GM23338 (cell line): ENCODE measurements at regions not wholly inside any gene's neighbourhood (a gene's known extent, or its start where the extent isn't known, plus 50 kb on each side); places are given as distances from the start of the nearest gene placed in this dataset.

Source experiments
- ATAC-seq: fragments of 200-7000 bp; cut with Tn5 transposase; 3 replicates; pipeline ENCODE4 v1.9.1; 2020
- DNase-seq: peaks from one replicate; pipeline ENCODE4 v3.0.0-alpha.2; 2015; ENCODE audit warnings: low spot score
- H2AFZ ChIP-seq: fragments of 200-600 bp; sonication (generic); 2 replicates; pipeline ENCODE4 v1.8.0; 2016; ENCODE audit warnings: antibody characterized with exemption, mild to moderate bottlenecking, moderate library complexity
- H3F3A ChIP-seq: fragments of 200-600 bp; sonication (generic); replicated peaks from 2 replicates; pipeline ENCODE4 v1.8.0; 2017; ENCODE audit warnings: antibody characterized with exemption, mixed run types, low read depth
- H3K27ac ChIP-seq: fragments of 200-600 bp; sonication (generic); 2 replicates; pipeline ENCODE4 v1.6.1; 2016; ENCODE audit warnings: low read depth
- H3K27me3 ChIP-seq: fragments of 200-600 bp; sonication (generic); 2 replicates; pipeline ENCODE4 v1.8.0; 2016; ENCODE audit warnings: mild to moderate bottlenecking, mixed run types, moderate library complexity; ENCODE audit not compliant: insufficient read depth
- H3K36me3 ChIP-seq: fragments of 200-600 bp; sonication (generic); 2 replicates; pipeline ENCODE4 v1.8.0; 2016; ENCODE audit warnings: mild to moderate bottlenecking; ENCODE audit not compliant: insufficient read depth
- H3K4me1 ChIP-seq: fragments of 200-600 bp; sonication (generic); 2 replicates; pipeline ENCODE4 v1.8.0; 2016; ENCODE audit warnings: mild to moderate bottlenecking, moderate library complexity; ENCODE audit not compliant: insufficient read depth
- H3K4me2 ChIP-seq: fragments of 200-600 bp; sonication (generic); 2 replicates; pipeline ENCODE4 v1.7.1; 2017; ENCODE audit warnings: mixed run types
- H3K4me3 ChIP-seq: fragments of 200-600 bp; sonication (generic); 2 replicates; pipeline ENCODE4 v1.6.1; 2016; ENCODE audit warnings: mixed run types
- H3K79me2 ChIP-seq: fragments of 200-600 bp; sonication (generic); replicated peaks from 2 replicates; pipeline ENCODE4 v1.8.0; 2017; ENCODE audit warnings: mild to moderate bottlenecking; ENCODE audit not compliant: insufficient read depth
- H3K9me2 ChIP-seq: fragments of 200-600 bp; sonication (generic); 2 replicates; pipeline ENCODE4 v1.8.0; 2017; ENCODE audit not compliant: insufficient read depth
- H4K20me1 ChIP-seq: fragments of 200-600 bp; sonication (generic); replicated peaks from 2 replicates; pipeline ENCODE4 v1.8.0; 2017; ENCODE audit warnings: mild to moderate bottlenecking; ENCODE audit not compliant: insufficient read depth
- H3K27ac Mint-ChIP-seq: 2 replicates; pipeline ENCODE4 v1.8.0; 2020; ENCODE audit warnings: inconsistent platforms, mild to moderate bottlenecking, moderate library complexity, mixed read lengths
- H3K27me3 Mint-ChIP-seq: 3 replicates; pipeline ENCODE4 v1.8.0; 2022; ENCODE audit warnings: low read depth, mild to moderate bottlenecking, moderate library complexity, mixed read lengths, inconsistent platforms; ENCODE audit not compliant: insufficient read depth, poor library complexity
- H3K36me3 Mint-ChIP-seq: 3 replicates; pipeline ENCODE4 v1.8.0; 2021; ENCODE audit warnings: low read depth, mild to moderate bottlenecking, inconsistent platforms, moderate library complexity, mixed read lengths
- H3K4me1 Mint-ChIP-seq: 3 replicates; pipeline ENCODE4 v1.8.0; 2020; ENCODE audit warnings: mild to moderate bottlenecking, inconsistent platforms, mixed read lengths
- H3K4me3 Mint-ChIP-seq: 3 replicates; pipeline ENCODE4 v1.8.0; 2021; ENCODE audit warnings: moderate library complexity, mild to moderate bottlenecking, inconsistent platforms, mixed read lengths
- H3K9me3 Mint-ChIP-seq: 3 replicates; pipeline ENCODE4 v1.8.0; 2020; ENCODE audit warnings: moderate library complexity, mild to moderate bottlenecking, inconsistent platforms, mixed read lengths
- CREB1 ChIP-seq: fragments of 250-450 bp; sonication (Bioruptor Pico); IDR thresholded peaks from 2 replicates; pipeline ENCODE4 v1.5.0; 2020; ENCODE audit warnings: low read depth, mild to moderate bottlenecking, moderate library complexity
- ETS1 ChIP-seq: IDR thresholded peaks from 2 replicates; pipeline ENCODE4 v1.6.1; 2016; ENCODE audit warnings: antibody characterized with exemption
- EZH2 ChIP-seq: fragments of 200-600 bp; sonication (generic); IDR thresholded peaks from one replicate; pipeline ENCODE4 v1.8.0; 2017; ENCODE audit warnings: antibody characterized with exemption, mild to moderate bottlenecking, low read depth; ENCODE audit not compliant: unreplicated experiment
- EZH2phosphoT487 ChIP-seq: fragments of 200-600 bp; sonication (generic); IDR thresholded peaks from one replicate; pipeline ENCODE4 v1.8.1; 2018; ENCODE audit warnings: antibody characterized with exemption; ENCODE audit not compliant: unreplicated experiment
- JUNB ChIP-seq: IDR thresholded peaks from one replicate; pipeline ENCODE4 v1.6.1; 2016; ENCODE audit warnings: antibody characterized with exemption; ENCODE audit not compliant: unreplicated experiment
- NANOG ChIP-seq: IDR thresholded peaks from 2 replicates; pipeline ENCODE4 v1.6.1; 2016; ENCODE audit warnings: antibody characterized with exemption, borderline replicate concordance
- POLR2AphosphoS5 ChIP-seq: IDR thresholded peaks from 2 replicates; pipeline ENCODE4 v1.6.1; 2016; ENCODE audit warnings: antibody characterized with exemption, low read depth
- REST ChIP-seq: IDR thresholded peaks from one replicate; pipeline ENCODE4 v1.6.1; 2018; ENCODE audit warnings: antibody characterized with exemption; ENCODE audit not compliant: unreplicated experiment
- ZNF114 ChIP-seq: fragments of 250-450 bp; sonication (Bioruptor Pico); IDR thresholded peaks from 2 replicates; pipeline ENCODE4 v1.5.0; 2020; ENCODE audit warnings: mild to moderate bottlenecking, moderate library complexity
- TF ChIP-seq, protein P1 (sequence below), 2 experiments: fragments of 200-600 bp in 1 of 2; sonication (generic) in 1 of 2; conservative IDR thresholded peaks; 2 replicates each; pipeline versions ENCODE4 v1.5.1 to v1.6.1; 2016 to 2017; ENCODE audit warnings: antibody characterized with exemption in 2 of 2, low read depth in 2 of 2, mild to moderate bottlenecking in 2 of 2, moderate library complexity in 1 of 2

DNA sequence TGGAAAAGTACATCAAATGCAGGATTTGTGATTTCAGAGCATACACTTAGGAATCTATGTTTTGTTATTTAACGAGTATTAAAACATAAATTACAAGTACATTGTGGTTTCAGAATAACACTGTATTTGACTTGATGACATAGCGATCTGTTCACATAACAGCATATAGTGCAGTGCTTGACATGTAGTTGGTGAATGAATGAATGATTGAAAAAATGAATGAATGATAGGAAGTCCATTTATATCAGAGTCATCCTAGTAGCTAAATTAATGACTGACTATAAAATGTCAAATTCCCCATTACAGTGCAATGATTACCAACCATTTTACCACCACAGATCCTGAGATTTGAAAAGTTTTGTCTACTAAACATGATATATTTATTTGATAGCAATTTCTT lies 114.6 kb upstream of the FAT1 start (continued):
- no peak for TF ChIP-seq ZNF114 (CRISPR knock-in tag)
- TF ChIP-seq, protein P1, sequence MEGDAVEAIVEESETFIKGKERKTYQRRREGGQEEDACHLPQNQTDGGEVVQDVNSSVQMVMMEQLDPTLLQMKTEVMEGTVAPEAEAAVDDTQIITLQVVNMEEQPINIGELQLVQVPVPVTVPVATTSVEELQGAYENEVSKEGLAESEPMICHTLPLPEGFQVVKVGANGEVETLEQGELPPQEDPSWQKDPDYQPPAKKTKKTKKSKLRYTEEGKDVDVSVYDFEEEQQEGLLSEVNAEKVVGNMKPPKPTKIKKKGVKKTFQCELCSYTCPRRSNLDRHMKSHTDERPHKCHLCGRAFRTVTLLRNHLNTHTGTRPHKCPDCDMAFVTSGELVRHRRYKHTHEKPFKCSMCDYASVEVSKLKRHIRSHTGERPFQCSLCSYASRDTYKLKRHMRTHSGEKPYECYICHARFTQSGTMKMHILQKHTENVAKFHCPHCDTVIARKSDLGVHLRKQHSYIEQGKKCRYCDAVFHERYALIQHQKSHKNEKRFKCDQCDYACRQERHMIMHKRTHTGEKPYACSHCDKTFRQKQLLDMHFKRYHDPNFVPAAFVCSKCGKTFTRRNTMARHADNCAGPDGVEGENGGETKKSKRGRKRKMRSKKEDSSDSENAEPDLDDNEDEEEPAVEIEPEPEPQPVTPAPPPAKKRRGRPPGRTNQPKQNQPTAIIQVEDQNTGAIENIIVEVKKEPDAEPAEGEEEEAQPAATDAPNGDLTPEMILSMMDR (conservative IDR thresholded peaks at IDR 0.05; ENCODE audit: low read depth in 2 of 2), result no peak
- TF ChIP-seq JUNB, result no peak
- TF ChIP-seq NANOG, result no peak
- no peak for TF ChIP-seq REST
- TF ChIP-seq EZH2, result no peak
- no peak for TF ChIP-seq ETS1
- no peak for TF ChIP-seq CREB1 (CRISPR knock-in tag)
- TF ChIP-seq EZH2phosphoT487, result no peak
- TF ChIP-seq POLR2AphosphoS5, result no peak

- no peak overlapping the region for H3K4me3 ChIP-seq
- H3K4me3 Mint-ChIP-seq, result no peak overlapping the region
- no peaks in the 10 kb centered on the region for H3K27me3 ChIP-seq
- peaks cover 3% of the 10 kb centered on the region; the same call in 2 of the 3 replicates for H3K9me3 Mint-ChIP-seq
- no peak for DNase-seq
- H3K27ac ChIP-seq, result no peak overlapping the region
- H3K27me3 Mint-ChIP-seq, result peaks cover 1% of the 10 kb centered on the region
- no peaks in the 10 kb centered on the region for H3F3A ChIP-seq
- TF ChIP-seq ZNF114 (CRISPR knock-in tag), result no peak
- H3K36me3 Mint-ChIP-seq, result no peaks in the 10 kb centered on the region
- H4K20me1 ChIP-seq, result no peaks in the 10 kb centered on the region
- H3K4me1 Mint-ChIP-seq, result no peaks in the 10 kb centered on the region
- no peaks in the 10 kb centered on the region for H3K36me3 ChIP-seq
- no peaks in the 10 kb centered on the region for H3K79me2 ChIP-seq
- H3K4me2 ChIP-seq, result no peak overlapping the region
- H3K9me2 ChIP-seq, result no peaks in the 10 kb centered on the region
- no peak for ATAC-seq
- H3K4me1 ChIP-seq, result no peaks in the 10 kb centered on the region
- no peak overlapping the region for H3K27ac Mint-ChIP-seq
- H2AFZ ChIP-seq, result no peak overlapping the region
These were observed 115.7 kb upstream of the FAT1 start for GRCh38 chr4:186839122-186840037.
